Suprapubic skin (tissue), 4 donors: ENCODE measurements at regions not wholly inside any gene's neighbourhood (a gene's known extent, or its start where the extent isn't known, plus 50 kb on each side); places are given as distances from the start of the nearest gene placed in this dataset.

ENCODE experiments used
- CTCF ChIP-seq, 2 donors: fragments of 200-600 bp in 1 of 2; fragments of 450-650 bp in 1 of 2; sonication (generic) in 1 of 2; IDR thresholded peaks; one replicate each; pipeline ENCODE4 v1.5.1; 2016 to 2019; ENCODE audit warnings: antibody characterized with exemption in 2 of 2, mild to moderate bottlenecking in 1 of 2, moderate library complexity in 1 of 2
- POLR2A ChIP-seq, 2 donors: fragments of 450-650 bp; IDR thresholded peaks; one replicate each; pipeline ENCODE4 v1.6.1; 2017; ENCODE audit warnings: antibody characterized with exemption in 2 of 2, mild to moderate bottlenecking in 2 of 2, moderate library complexity in 2 of 2
- POLR2AphosphoS5 ChIP-seq, 3 donors: sonication (generic); formaldehyde crosslinking; IDR thresholded peaks; one replicate each; pipeline ENCODE4 v1.6.1; 2017; ENCODE audit warnings: antibody characterized with exemption in 3 of 3

DNA sequence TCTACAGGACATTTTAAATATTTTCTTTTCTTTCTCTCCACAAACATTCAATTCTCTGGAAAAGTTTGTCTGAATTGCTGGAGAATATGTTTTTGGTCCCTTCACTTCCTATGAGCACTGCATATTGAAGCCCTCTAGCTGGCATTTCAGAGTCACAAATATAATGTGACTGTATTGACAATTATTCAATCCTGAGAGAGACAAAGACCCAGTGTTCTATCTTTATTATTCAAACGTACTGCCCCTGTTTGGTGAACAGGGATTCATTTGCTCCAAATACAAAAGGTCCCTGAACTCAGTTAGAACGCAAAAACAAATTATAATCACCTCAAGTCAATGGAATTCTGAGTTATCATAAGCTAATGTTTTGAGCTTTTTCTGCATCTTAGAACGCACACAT is 173.1 kb upstream of the CDIN1 start:
- no peak for TF ChIP-seq CTCF (IDR thresholded peaks at IDR 0.05)
- no peak for TF ChIP-seq POLR2A (IDR thresholded peaks at IDR 0.05)
- no peak for TF ChIP-seq POLR2AphosphoS5 (IDR thresholded peaks at IDR 0.05)
